ENCODE measurements at regions not wholly inside any gene's neighbourhood (a gene's known extent, or its start where the extent isn't known, plus 50 kb on each side); places are given as distances from the start of the nearest gene placed in this dataset.

- Mint-ChIP-seq H3K4me1 (ENCODE audit: low read depth, unreplicated experiment) (no peaks in the 10 kb centered on the region), H3K9me3 (ENCODE audit: unreplicated experiment) (no peaks in the 10 kb centered on the region), H3K27ac (ENCODE audit: unreplicated experiment) (no peak overlapping the region), H3K4me3 (ENCODE audit: unreplicated experiment) (no peak overlapping the region), H3K27me3 (ENCODE audit: insufficient read depth, unreplicated experiment) (no peaks in the 10 kb centered on the region), H3K36me3 (ENCODE audit: insufficient read depth, unreplicated experiment) (no peaks in the 10 kb centered on the region)
- Histone ChIP-seq H3K4me3 (ENCODE audit: low read depth, low read length) (no peak overlapping the region), H3K9me3 (no peaks in the 10 kb centered on the region), H3K36me3 (ENCODE audit: control insufficient read depth, insufficient read depth, low read length) (no peaks in the 10 kb centered on the region), H3K4me1 (no peaks in the 10 kb centered on the region), H3K27me3 (replicated peaks; ENCODE audit: control insufficient read depth, insufficient read depth, low read length) (no peaks in the 10 kb centered on the region)
- no peak for TF ChIP-seq CTCF (IDR thresholded peaks at IDR 0.05; ENCODE audit: insufficient read depth in 1 of 2, low read depth in 1 of 2, low read length in 1 of 2, severe bottlenecking in 1 of 2, unreplicated experiment in 1 of 2)
- no peak for DNase-seq
- intact Hi-C loops (cut with micrococcal nuclease; ENCODE audit: unreplicated experiment), result no loop called here
- BruUV-seq (replicated peaks), result no TSS peak
- POLR2A ChIA-PET, result no interaction called here
- CTCF ChIA-PET, result no interaction called here
Observed at GRCh38 chr5:77152441-77152840, 58.0 kb upstream of the PDE8B start.

- Histone ChIP-seq H3K4me3 (ENCODE audit: low read depth, low read length) (no peak overlapping the region), H3K36me3 (ENCODE audit: control insufficient read depth, insufficient read depth, low read length) (no peaks in the 10 kb centered on the region), H3K4me1 (no peaks in the 10 kb centered on the region), H3K9me3 (no peaks in the 10 kb centered on the region), H3K27me3 (replicated peaks; ENCODE audit: control insufficient read depth, insufficient read depth, low read length) (no peaks in the 10 kb centered on the region)
- POLR2A ChIA-PET, result no interaction called here
- CTCF ChIA-PET, result no interaction called here
- no peak for TF ChIP-seq CTCF (IDR thresholded peaks at IDR 0.05; ENCODE audit: insufficient read depth in 1 of 2, low read depth in 1 of 2, low read length in 1 of 2, severe bottlenecking in 1 of 2, unreplicated experiment in 1 of 2)
- H3K4me1 Mint-ChIP-seq (ENCODE audit: low read depth, unreplicated experiment), result no peaks in the 10 kb centered on the region
- H3K36me3 Mint-ChIP-seq (ENCODE audit: insufficient read depth, unreplicated experiment), result no peaks in the 10 kb centered on the region
- no peak for DNase-seq
- intact Hi-C loops (cut with micrococcal nuclease; ENCODE audit: unreplicated experiment), result no loop called here
- no TSS peak for BruUV-seq (replicated peaks)
- H3K4me3 Mint-ChIP-seq (ENCODE audit: unreplicated experiment), result no peak overlapping the region
- no peaks in the 10 kb centered on the region for H3K9me3 Mint-ChIP-seq (ENCODE audit: unreplicated experiment)
- no peak overlapping the region for H3K27ac Mint-ChIP-seq (ENCODE audit: unreplicated experiment)
- no peaks in the 10 kb centered on the region for H3K27me3 Mint-ChIP-seq (ENCODE audit: insufficient read depth, unreplicated experiment)
Observed at GRCh38 chr5:77151501-77151900, 59.0 kb upstream of the PDE8B start.

- Mint-ChIP-seq H3K27me3 (ENCODE audit: insufficient read depth, unreplicated experiment) (no peaks in the 10 kb centered on the region), H3K36me3 (ENCODE audit: insufficient read depth, unreplicated experiment) (no peaks in the 10 kb centered on the region), H3K4me1 (ENCODE audit: low read depth, unreplicated experiment) (peaks cover 7% of the 10 kb centered on the region), H3K27ac (ENCODE audit: unreplicated experiment) (no peak overlapping the region), H3K9me3 (ENCODE audit: unreplicated experiment) (no peaks in the 10 kb centered on the region), H3K4me3 (ENCODE audit: unreplicated experiment) (no peak overlapping the region)
- H3K27me3 ChIP-seq (replicated peaks; ENCODE audit: control insufficient read depth, insufficient read depth, low read length), result no peaks in the 10 kb centered on the region
- no peaks in the 10 kb centered on the region for H3K4me1 ChIP-seq
- CTCF ChIA-PET, result no interaction called here
- intact Hi-C loops (cut with micrococcal nuclease; ENCODE audit: unreplicated experiment), result loop anchor here (10.0 kb wide), 1 partner anchor 188 kb away; no protein-coding TSS in a partner anchor
- DNase-seq, result no peak
- no peak for TF ChIP-seq CTCF (IDR thresholded peaks at IDR 0.05; ENCODE audit: insufficient read depth in 1 of 2, low read depth in 1 of 2, low read length in 1 of 2, severe bottlenecking in 1 of 2, unreplicated experiment in 1 of 2)
- H3K4me3 ChIP-seq (ENCODE audit: low read depth, low read length), result no peak overlapping the region
- POLR2A ChIA-PET, result no interaction called here
- H3K36me3 ChIP-seq (ENCODE audit: control insufficient read depth, insufficient read depth, low read length), result no peaks in the 10 kb centered on the region
- BruUV-seq (replicated peaks), result no TSS peak
- H3K9me3 ChIP-seq, result no peaks in the 10 kb centered on the region
Observed at GRCh38 chr5:77146896-77147295, 59.8 kb upstream of the ZBED3 start.
